Activated CD4-positive, CD25-positive, alpha-beta regulatory T cell (primary cell): ENCODE measurements at regions not wholly inside any gene's neighbourhood (a gene's known extent, or its start where the extent isn't known, plus 50 kb on each side); places are given as distances from the start of the nearest gene placed in this dataset.

Source experiments
- DNase-seq, 4 experiments: peaks; one replicate each; lab custom pipeline; 2025; lab: John Stamatoyannopoulos, UW

DNA sequence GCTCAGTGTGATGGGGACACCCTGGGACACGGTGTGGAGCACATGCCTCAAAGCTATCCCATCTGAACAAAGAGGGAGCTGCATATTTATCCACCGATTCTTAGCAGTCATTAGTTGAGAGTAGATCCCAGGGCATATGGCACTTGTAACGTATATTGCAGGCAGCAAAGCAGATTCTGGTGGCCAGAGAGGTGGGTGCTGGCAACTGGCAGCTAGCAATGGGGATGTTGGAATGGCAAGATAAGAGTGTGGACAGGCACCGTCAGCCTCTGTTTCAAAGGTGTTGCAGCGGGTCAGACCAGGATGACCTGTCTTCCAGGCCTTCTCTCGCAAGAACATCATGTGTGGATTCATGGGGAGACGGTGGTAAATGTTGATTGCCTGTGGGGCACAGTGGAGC is 54.0 kb upstream of the ADRA1D start:
- DNase-seq = no peak

DNA sequence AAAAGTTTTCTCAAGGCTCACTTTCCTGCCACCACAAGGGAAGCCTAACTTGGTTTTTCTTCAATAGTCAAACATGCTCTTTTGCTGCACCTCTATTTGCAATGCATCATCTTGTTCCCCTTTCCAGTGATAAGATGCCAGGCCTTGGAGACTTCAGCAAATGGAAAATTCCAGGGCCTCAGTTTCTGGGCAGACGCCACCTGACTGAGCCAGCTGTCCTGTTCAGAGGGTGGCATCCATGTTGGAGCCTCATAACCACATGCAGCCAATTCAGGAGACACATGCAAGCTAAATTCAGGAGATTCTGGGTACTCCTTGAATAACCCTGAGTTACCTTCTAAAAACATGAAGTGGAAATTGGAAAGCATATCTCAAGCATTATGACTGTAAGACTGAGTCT is 51.8 kb upstream of the ADRA1D start:
- no peak for DNase-seq

DNA sequence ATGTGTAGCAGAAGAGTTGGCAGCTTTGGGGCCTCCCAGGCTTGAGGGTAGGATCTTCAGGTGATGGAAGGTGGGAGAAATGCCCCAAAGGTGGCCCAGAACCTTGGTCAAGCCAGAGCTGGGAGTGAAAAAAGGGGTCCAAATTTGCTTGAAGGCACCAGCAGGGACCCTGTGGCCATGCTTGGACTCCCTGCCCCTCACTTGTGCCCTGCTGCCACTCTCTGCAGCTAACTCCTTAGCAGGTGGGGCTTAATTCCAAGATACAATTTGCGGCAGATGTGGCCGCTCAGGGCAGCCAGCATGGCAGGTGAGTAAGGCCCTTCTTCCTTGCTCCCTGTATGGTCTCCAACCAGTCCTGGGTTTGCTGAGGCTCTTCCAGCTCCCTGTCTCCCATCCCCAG is 51.3 kb upstream of the ADRA1D start:
- DNase-seq = no peak

DNA sequence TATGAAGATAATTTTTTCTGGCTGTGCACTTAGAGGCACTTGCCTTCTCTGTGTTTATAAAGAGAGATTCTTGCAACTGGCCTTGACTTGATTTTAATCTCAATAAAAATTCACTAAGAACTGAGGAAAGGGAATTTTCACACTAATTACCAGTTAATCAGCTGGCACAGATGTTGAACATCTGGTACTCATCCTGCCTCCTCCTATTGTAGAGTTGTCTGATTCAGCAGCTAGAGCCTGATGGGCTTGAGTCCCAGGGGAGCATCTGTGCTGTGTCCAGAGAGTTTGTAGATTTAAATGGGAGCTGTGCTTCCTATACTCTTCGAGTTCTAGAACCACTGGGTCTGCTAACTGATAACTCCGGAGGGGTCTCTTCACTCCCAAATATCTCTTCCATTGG is 50.7 kb upstream of the ADRA1D start:
- DNase-seq = no peak

DNA sequence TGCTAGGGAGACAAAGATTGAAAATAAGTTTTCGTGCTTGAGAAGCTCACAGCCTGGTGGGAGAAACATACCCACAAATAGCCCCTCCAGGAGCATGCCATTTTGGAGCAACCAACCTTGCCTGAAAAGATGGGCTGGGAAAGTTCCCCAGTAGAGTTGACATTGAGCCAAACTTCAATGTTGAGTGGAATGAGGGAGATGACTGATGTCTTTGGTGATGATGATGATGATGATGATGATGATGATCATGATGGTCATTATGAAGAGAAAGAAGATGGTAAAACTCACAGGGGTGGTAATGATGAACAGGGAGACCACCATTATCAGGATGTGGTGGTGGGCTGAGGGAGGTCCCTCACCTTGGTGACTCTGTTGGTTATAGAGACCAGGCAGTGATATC is 50.1 kb upstream of the ADRA1D start:
- DNase-seq = no peak
